Adrenal gland (tissue), 9 donors: ENCODE measurements at regions not wholly inside any gene's neighbourhood (a gene's known extent, or its start where the extent isn't known, plus 50 kb on each side); places are given as distances from the start of the nearest gene placed in this dataset.

Experiments used
- DNase-seq, 7 donors: peaks; one replicate each; pipeline ENCODE4 v3.0.0-alpha.2; 2019 to 2020
- H3K27ac ChIP-seq, 5 donors: fragments of 200-600 bp; sonication (generic) in 4 of 5; 1 replicate in 3 of 5; 2 replicates in 2 of 5; pipeline versions ENCODE4 v1.5.1 to v1.8.0; 2016 to 2020; ENCODE audit warnings: mild to moderate bottlenecking in 1 of 5
- H3K27me3 ChIP-seq: fragments of 200-600 bp; 2 replicates; pipeline ENCODE4 v1.8.0; 2021
- H3K36me3 ChIP-seq, 2 donors: fragments of 200-600 bp; replicated peaks in 1 of 2; 1 replicate in 1 of 2; 2 replicates in 1 of 2; pipeline versions ENCODE4 v1.5.1 to v1.8.0; 2018 to 2022
- H3K4me1 ChIP-seq, 2 donors: fragments of 200-600 bp; replicated peaks in 1 of 2; 1 replicate in 1 of 2; 2 replicates in 1 of 2; pipeline versions ENCODE4 v1.5.1 to v1.8.0; 2018 to 2021
- H3K4me3 ChIP-seq, 4 donors: fragments of 200-600 bp; sonication (generic) in 3 of 4; one replicate each; pipeline ENCODE4 v1.5.1; 2016 to 2018
- H3K9me3 ChIP-seq, 3 donors: fragments of 200-600 bp; sonication (generic) in 1 of 3; replicated peaks in 1 of 3; 1 replicate in 2 of 3; 2 replicates in 1 of 3; pipeline versions ENCODE4 v1.5.1 to v1.8.0; 2016 to 2021
- POLR2A ChIP-seq, 2 donors: fragments of 450-650 bp; IDR thresholded peaks; one replicate each; pipeline ENCODE4 v1.6.1; 2017; ENCODE audit warnings: antibody characterized with exemption in 2 of 2, mild to moderate bottlenecking in 2 of 2, moderate library complexity in 1 of 2
- WGBS, 4 donors: extraction: QIAGEN DNeasy Blood & Tissue Kit in 2 of 4; methylation state at CpG; one replicate each; pipeline versions ENCODE4 v1.1.5 to v1.1.7; 2013 to 2017; 5-methylcytosine and 5-hydroxymethylcytosine counted together
- intact Hi-C, 2 donors: fragments of 100-400 bp; cut with DNase I; formaldehyde crosslinking; loops; one replicate each; pipeline versions ENCODE4 v1.14.1 to v1.15.0; 2022 to 2023
- TF ChIP-seq, protein P1 (sequence below), 6 experiments: fragments of 450-650 bp in 4 of 6; fragments of 200-600 bp in 2 of 6; sonication (generic) in 1 of 6; IDR thresholded peaks; 1 replicate in 5 of 6; 2 replicates in 1 of 6; pipeline versions ENCODE4 v1.5.1 to v1.8.0; 2016 to 2021; ENCODE audit warnings: antibody characterized with exemption in 6 of 6, mild to moderate bottlenecking in 2 of 6, moderate library complexity in 1 of 6
- donor health status: healthy with polysubstance abuse.
- donor health status: Bipolar disorder and iron deficiency.
- donor health status: DM: yes; HTN: yes; CAD: no.
- donor health status: DM: no; HTN: no; CAD: no.
- donor health status: DM: no; HTN: no; CAD: no.

DNA sequence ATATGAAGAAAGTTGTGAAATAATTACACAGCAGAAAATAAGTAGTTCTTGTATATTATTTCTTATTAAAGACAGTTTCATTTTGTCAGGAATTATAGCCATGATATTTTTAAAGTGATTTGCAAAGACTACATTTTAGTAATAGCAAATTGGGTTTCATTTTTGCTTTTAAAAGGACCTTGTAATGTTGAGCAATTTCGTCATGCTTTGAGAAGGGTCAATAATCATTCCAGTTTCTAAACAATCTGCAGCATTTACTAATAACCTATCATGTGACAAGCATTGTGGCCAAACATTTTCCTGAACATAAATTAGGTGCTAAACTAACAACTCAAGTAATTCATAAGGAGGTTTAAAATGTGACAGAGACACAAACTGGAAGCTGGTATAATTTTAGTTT, 214.4 kb upstream of the CBLB start:
- 27 to 37% (median 27%) methylated on average over 1 of the region's 1 CpG for WGBS, 4 donors

DNA sequence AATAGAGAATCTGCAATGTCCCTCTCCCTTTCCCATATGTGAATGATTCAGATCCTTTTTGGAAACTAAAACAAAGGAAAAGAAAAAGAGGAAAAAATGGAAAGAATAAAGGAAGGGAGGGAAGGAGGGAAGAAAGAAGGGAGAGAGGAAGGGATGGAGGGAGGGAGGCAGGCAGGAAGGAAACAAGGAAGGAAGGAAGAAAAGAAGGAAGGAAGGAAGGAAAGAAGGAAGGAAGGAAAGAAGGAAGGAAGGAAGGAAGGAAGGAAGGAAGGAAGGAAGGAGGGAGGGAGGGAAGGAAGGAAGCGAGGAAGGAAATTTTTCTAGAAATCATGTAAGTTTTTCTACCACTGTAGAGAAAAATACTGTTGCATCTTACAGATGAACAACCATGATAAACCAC, 215.0 kb upstream of the CBLB start:
- peaks cover 0 to 8% of the 10 kb centered on the region in 2 donors for H3K4me1 ChIP-seq
- no peak overlapping the region for H3K27ac ChIP-seq
- no peaks in the 10 kb centered on the region for H3K27me3 ChIP-seq
- H3K4me3 ChIP-seq = no peak overlapping the region
- no peaks in the 10 kb centered on the region for H3K36me3 ChIP-seq
- WGBS, 4 donors = 86 to 94% (median 91%) methylated on average over 1 of the region's 1 CpG
- no peaks in the 10 kb centered on the region for H3K9me3 ChIP-seq
- DNase-seq = no peak
- intact Hi-C loops = no loop called here
- no peak for TF ChIP-seq POLR2A (IDR thresholded peaks at IDR 0.05)
- TF ChIP-seq, protein P1, sequence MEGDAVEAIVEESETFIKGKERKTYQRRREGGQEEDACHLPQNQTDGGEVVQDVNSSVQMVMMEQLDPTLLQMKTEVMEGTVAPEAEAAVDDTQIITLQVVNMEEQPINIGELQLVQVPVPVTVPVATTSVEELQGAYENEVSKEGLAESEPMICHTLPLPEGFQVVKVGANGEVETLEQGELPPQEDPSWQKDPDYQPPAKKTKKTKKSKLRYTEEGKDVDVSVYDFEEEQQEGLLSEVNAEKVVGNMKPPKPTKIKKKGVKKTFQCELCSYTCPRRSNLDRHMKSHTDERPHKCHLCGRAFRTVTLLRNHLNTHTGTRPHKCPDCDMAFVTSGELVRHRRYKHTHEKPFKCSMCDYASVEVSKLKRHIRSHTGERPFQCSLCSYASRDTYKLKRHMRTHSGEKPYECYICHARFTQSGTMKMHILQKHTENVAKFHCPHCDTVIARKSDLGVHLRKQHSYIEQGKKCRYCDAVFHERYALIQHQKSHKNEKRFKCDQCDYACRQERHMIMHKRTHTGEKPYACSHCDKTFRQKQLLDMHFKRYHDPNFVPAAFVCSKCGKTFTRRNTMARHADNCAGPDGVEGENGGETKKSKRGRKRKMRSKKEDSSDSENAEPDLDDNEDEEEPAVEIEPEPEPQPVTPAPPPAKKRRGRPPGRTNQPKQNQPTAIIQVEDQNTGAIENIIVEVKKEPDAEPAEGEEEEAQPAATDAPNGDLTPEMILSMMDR (IDR thresholded peaks at IDR 0.05) = no peak

More for the DNA sequence above, 214.4 kb upstream of the CBLB start:
- DNase-seq = no peak
- H3K27me3 ChIP-seq = no peaks in the 10 kb centered on the region
- H3K27ac ChIP-seq = no peak overlapping the region
- TF ChIP-seq, protein P1 (IDR thresholded peaks at IDR 0.05) = no peak
- no peak for TF ChIP-seq POLR2A (IDR thresholded peaks at IDR 0.05)
- H3K9me3 ChIP-seq = no peaks in the 10 kb centered on the region
- no peak overlapping the region for H3K4me3 ChIP-seq
- peaks cover 0 to 8% of the 10 kb centered on the region in 2 donors for H3K4me1 ChIP-seq
- H3K36me3 ChIP-seq = no peaks in the 10 kb centered on the region
- intact Hi-C loops = no loop called here

DNA sequence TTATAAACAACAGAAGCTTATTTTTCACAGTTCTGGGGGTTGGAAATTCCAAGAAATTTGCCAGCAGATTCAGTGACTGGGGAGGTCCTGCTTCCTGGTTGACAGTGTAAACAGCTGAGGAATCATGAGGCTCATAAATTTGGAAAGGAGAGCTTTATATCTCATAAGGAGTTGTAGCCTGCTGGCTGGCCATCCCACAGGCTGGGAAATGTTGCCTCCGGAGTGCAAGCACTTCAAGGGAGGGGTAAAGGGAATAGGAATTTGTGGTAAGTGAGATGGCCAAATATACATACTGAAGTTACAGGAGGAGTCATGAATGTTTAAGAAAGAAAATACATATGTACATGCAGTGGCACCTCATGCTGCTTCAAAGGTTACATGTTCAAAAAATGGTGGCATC, 217.2 kb upstream of the CBLB start:
- Histone ChIP-seq H3K27ac (no peak overlapping the region), H3K27me3 (no peaks in the 10 kb centered on the region), H3K4me1 (peaks cover 0 to 8% of the 10 kb centered on the region in 2 donors), H3K9me3 (no peaks in the 10 kb centered on the region), H3K36me3 (no peaks in the 10 kb centered on the region), H3K4me3 (no peak overlapping the region)
- WGBS, 4 donors = 57 to 78% (median 63%) methylated on average over 1 of the region's 1 CpG
- intact Hi-C loops = no loop called here
- TF ChIP-seq POLR2A (IDR thresholded peaks at IDR 0.05) = no peak
- TF ChIP-seq, protein P1 (IDR thresholded peaks at IDR 0.05) = no peak
- no peak for DNase-seq

DNA sequence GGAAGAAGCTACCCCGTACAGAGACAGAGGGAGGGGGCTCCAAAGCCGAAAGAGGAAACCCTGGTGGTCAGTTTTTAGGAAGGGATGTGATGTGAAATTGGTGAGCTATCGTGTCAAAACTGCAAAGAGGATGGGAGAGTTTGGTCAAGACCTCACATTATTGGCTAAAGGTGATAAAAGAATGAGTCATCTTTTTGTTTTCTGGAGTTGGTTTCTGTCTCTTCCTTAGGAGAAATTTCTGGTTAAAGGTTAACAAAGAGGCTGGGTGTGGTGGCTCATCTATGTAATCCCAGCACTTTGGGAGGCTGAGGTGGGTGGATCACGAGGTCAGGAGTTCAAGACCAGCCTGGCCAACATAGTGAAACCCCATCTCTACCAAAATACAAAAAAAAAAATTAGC, 217.8 kb upstream of the CBLB start:
- DNase-seq = no peak
- Histone ChIP-seq H3K27ac (no peak overlapping the region), H3K4me1 (peaks cover 0 to 8% of the 10 kb centered on the region in 2 donors), H3K9me3 (no peaks in the 10 kb centered on the region), H3K36me3 (no peaks in the 10 kb centered on the region), H3K27me3 (no peaks in the 10 kb centered on the region), H3K4me3 (no peak overlapping the region)
- TF ChIP-seq POLR2A (IDR thresholded peaks at IDR 0.05) = no peak
- TF ChIP-seq, protein P1 (IDR thresholded peaks at IDR 0.05) = no peak
- intact Hi-C loops = no loop called here
- WGBS, 4 donors = 70 to 86% (median 83%) methylated on average over 4 of the region's 4 CpGs
